ENCODE measurements at regions not wholly inside any gene's neighbourhood (a gene's known extent, or its start where the extent isn't known, plus 50 kb on each side); places are given as distances from the start of the nearest gene placed in this dataset.
"Not testable (repeated sequence)": the region's sequence is repeated elsewhere in the genome, so short reads cannot be mapped to it uniquely, and the experiment has no call there.

- no peak for DNase-seq
These were observed 1996.2 kb upstream of the FLRT2 start for GRCh38 chr14:83533734-83534133.

DNA sequence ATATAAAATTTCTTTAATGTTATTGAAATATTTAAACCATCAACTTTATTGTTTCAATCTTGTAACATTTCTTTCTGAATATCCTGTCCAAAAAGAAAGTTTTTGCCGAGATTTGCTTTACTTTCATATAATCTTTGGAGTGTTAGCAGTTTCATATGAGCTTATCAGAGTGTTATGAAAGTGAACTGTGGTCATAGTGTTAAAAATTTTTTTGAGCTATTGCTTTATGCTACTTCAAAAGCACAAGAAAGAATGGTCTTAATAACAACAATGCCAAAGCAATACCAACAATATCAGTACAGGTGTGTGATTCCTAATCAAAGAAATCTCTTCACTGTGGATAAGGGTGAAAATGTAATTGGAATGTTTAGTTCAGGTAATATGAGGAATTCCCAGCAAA, 1994.9 kb upstream of the FLRT2 start:
- no peak for DNase-seq

GRCh38 chr14:83535444-83535843, 1994.5 kb upstream of the FLRT2 start:
- DNase-seq, result no peak

GRCh38 chr14:83541147-83541546, 1988.8 kb upstream of the FLRT2 start:
- DNase-seq, result no peak

DNA sequence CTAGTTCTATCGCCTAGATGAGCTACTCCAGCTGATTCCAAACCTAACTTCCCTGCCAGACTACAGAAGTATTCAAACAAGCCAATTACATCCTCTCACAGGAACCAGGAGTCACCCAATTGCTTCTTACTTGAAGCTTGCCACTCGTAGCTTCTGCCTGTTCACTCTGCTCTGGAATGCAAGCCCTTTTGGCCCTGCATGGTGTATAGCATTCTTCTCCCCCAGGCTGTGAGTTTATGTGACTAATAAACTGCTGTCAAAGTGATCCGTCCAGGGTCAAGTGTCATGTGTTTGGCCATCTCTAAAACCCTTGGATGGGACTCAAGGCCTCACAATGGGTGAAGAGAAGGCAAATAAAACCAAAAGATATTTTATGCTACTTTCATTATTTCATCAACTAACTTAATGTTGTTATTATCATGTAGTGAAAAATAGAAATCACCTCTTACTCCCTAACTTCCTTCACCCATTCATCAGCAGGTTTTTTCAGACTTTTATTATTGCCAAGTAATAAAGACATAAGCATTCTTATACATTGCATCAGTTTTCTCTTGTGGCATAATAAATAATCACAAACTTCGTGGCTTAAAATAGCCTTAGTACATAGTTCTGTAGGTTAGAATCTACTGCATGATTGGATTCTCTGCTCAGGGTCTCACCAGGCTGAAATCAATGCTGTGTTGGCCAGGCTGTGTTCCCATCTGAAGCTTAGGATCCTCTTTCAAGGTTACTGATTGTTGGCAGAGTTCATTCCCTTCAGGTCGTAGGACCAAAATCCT, 1981.7 kb upstream of the FLRT2 start:
- DNase-seq, result no peak

- DNase-seq, result no peak
These were observed 1973.9 kb upstream of the FLRT2 start for GRCh38 chr14:83556065-83556464.

DNA sequence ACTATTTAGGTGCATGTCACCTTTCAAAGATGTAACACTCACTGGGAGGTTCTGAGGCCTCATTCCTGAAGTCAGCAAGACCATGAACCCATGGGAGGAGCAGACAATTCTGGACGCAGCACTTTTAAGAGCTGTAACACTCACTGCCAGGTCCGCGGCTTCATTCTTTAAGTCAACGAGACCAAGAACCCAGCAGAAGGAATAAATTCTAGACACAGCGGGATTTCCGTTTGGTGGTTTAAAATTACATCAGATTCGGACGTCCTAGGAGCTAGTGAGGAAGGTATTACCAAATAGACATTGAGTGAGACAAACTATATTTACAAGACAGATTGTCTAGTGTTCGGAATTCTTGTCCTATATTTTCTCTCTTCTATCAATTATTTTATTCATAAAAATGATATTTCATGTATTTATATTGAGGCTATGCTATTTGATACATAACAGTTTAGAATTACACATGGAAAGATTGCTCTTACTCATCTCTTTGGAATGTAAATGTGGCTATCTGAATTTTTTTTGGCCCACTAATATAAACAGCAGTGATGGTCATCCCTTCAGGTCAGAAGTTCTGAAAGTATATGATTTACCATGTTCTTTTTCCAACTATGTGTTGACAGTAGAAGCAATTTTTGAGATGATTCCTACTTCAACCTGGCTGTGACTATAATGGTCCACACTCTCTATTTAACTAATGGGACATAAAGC, 1973.0 kb upstream of the FLRT2 start:
- no peak for DNase-seq

DNA sequence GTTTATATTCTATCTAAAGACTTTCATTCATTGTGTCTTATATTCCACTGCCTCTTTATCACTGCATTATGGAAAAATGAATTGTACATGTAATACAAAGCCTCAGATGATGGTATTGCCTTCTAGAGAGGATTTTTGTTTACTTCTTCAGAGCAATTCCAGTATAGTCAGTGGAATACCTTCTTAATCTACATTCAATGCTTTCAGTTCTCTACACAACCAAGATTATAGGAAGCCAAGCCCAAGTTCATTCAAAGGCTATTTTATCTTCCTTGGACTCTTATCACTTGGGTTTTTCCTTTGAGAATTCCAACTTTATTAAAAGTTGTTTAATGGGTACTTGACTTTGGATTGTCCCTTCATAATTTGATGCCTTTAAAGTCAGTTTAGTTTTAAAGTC, 1971.0 kb upstream of the FLRT2 start:
- no peak for DNase-seq

DNA sequence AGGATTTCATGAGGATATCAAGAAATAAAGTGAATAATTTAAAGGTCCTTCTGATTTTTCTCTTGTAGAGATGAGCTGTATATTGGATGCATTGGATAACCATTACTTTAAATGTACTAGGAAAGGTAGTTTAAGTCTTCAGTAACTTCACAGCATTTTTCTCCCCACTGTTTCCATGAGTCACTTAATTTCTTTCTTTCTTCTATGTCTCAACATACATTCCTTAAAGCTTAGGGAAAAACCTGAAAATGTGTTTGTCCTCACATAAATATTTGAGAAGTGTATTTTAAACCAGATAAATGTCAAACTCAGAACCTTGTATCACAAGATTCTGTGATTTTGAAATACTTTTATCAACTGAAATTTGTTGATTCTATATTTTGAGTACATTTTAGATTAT, 1970.2 kb upstream of the FLRT2 start:
- DNase-seq, result no peak

DNA sequence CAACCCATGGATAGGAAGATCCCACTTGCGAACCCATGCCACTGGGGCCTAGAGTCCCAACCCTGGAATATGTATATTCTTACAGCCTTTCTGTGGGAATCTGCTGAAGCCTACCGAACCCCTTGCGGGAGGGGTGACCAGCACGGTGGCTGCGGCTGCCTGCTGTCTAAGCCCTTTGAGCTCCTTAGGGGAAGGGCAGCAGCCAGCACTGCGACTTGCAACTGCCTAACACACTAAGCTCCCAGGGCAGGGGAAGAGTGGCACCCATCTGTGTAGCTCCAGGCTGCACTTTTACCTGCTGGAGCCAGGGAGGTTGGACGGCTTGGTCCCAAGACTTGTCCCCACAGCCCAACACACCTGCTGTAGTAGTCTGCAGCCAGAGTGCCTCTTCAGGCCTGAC, 1968.7 kb upstream of the FLRT2 start:
- no peak for DNase-seq

DNA sequence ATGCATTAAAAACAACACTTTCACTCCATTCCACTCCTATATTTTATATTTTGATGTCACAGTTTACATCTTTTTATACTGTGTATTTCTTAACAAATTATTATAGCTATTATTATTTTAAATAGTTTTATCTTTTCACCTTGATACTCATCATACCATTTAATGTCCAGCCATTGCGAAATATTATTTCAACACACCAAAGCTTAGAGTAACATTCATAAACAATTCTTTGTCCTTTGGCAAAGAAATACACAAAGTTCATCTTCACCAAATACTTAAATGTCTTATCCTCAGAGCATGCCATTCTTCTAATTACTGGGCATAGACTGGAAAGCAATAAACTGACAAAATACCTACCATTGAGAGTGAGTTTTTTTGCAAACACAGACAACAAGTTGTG, 1963.4 kb upstream of the FLRT2 start:
- DNase-seq, result no peak

GRCh38 chr14:83568141-83568540, 1961.8 kb upstream of the FLRT2 start:
- no peak for DNase-seq

GRCh38 chr14:83575301-83575700, 1954.6 kb upstream of the FLRT2 start:
- DNase-seq, result no peak

GRCh38 chr14:83583201-83583600, 1946.7 kb upstream of the FLRT2 start:
- no peak for DNase-seq

DNA sequence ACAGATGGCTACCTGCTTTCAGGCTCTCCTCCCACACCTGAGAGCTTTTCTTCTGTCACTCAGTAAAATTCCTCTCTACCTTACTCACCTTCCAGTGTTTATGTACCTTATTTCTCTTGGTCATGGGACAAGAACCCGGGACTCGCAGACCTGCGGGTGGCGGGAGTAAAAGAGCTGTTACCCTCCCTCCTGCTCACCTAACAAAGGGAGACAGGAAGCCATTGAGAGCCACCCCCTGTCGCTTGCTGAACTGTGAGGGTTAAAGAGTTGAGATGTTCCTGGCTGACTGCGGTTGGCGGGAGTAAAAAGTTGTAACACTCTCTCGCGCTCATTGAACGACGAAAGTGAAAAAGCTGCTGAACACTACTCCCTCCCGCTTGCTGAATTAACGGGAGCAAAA, 1935.1 kb upstream of the FLRT2 start:
- no peak for DNase-seq

GRCh38 chr14:83607682-83608081, 1922.3 kb upstream of the FLRT2 start:
- no peak for DNase-seq

GRCh38 chr14:83611491-83611890, 1918.5 kb upstream of the FLRT2 start:
- DNase-seq, result no peak

DNA sequence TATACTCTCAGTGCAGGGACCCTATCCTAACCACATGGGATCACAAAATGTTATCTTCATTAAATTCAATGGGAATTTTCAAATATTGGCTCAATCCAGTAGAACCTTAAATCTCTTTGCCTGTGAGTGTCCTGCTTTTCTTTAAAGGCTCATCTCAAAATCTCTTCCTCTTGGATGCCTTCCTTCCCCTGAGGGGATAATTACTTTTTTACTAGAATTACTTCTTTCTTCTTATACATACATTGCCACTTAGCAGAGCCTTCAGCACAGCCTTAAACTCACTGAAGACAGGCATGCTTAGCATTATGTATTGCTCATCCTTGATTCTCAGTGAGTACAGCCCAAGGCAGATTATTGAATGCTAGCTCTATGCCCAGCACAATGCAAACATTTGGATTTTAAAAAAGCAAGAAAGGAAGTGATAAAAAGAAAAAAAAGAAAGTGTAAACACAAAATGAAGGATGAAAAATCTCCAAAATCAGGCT, 1918.0 kb upstream of the FLRT2 start:
- DNase-seq, result no peak

GRCh38 chr14:83614956-83615355, 1915.0 kb upstream of the FLRT2 start:
- no peak for DNase-seq

DNA sequence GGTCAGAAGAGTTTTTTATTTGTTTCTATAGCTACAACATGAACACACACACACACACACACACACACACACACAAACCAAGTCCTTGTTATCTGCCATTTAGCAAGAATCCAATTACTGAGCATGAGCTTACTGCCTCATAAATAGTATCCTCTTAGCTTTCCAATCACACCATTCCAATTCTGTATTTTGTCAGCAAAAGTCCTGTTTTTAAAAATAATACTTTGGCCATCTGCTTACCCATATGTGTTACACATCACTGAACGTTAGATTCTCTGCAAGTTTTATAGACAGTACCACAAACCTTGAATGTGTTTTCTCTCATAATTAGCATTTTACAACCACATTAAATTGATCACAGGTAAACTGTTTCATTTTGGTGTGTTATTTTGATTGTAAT, 1905.4 kb upstream of the FLRT2 start:
- DNase-seq, result no peak

DNA sequence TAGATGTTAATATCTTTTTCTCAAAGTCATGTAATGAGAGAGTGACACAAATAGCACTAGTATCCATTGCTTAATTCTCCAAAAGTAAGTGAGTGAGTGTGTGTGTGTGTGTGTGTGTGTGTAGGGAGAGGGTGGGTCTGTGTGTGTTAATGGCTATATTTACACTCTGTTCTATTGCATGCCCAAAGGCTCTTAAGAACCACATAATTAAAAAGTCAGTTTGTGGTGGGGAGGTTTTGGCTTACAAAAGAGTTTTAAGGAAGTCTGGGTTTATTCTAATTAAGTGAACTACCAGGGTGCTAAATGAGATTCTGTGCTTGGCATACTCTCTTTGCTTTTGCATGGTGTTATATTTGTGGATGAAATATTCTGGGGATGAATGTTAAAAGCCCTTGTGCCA, 1897.6 kb upstream of the FLRT2 start:
- DNase-seq, result no peak

DNA sequence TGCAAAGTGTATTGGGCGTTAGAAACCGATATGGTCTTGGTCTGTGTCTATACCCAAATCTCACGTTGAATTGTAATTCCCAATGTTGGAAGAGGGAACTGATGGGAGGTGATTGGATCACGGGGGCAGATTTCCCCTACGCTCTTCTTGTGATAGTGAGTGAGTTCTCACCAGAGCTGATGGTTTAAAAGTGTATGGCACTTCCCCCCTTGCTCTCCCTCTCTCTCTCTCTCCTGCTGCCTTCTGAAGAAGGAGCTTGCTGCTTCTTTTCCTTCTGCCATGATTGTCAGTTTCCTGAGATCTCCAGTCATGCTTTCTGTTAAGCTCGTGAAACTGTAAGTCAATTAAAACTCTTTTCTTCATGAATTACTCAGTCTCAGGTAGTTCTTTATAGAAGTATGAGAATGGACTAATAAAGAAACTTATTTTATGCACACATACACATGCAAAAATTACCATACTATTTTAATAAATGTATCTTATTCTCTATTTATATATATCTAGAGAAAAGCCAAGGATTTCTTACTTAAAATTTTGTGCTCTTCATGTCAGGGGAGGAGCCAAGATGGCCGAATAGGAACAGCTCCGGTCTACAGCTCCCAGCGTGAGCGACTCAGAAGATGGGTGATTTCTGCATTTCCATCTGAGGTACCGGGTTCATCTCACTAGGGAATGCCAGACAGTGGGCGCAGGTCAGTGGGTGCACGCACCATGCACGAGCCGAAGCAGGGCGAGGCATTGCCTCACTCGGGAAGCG, 1891.0 kb upstream of the FLRT2 start:
- no peak for DNase-seq

GRCh38 chr14:83639505-83639875, 1890.5 kb upstream of the FLRT2 start:
- not testable (repeated sequence) for DNase-seq

DNA sequence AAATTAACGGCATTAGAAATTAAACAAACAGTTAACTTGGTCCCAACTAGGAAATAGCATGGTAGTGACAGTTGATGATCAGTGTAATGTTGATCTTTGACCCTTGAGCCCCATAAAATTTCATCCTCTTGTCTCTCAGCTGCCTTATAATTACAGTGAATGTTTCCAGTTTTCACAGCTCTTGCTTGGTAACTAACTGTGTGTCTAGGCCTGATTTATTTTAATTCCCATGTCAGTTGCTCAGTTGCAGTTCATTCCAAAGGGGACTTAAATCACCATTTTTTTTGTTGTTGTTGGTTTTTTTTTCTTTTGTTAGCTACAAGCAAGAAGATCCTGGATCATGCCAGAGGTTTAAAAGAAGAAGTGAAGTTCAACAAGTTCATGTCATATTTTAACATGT, 1883.7 kb upstream of the FLRT2 start:
- DNase-seq, result no peak

All from activated effector memory CD4-positive, alpha-beta T cell treated with anti-CD3 and anti-CD28 coated beads, Interleukin-2, amount 50 U/mL, for 16 hours (primary cell).